Neural cell (in vitro differentiated cells): ENCODE measurements at regions not wholly inside any gene's neighbourhood (a gene's known extent, or its start where the extent isn't known, plus 50 kb on each side); places are given as distances from the start of the nearest gene placed in this dataset.

Source experiments
- H2AFZ ChIP-seq: fragments of 200-600, 300-800 bp; sonication (generic), shearing (Covaris generic); 2 replicates; pipeline ENCODE4 v1.6.0; 2014; ENCODE audit warnings: low read depth, mild to moderate bottlenecking, antibody characterized with exemption, low read length, moderate library complexity
- H3F3A ChIP-seq: fragments of 200-600 bp; shearing (Covaris generic); 2 replicates; pipeline ENCODE4 v1.6.1; 2016; ENCODE audit warnings: mild to moderate bottlenecking, moderate library complexity, mixed read lengths, antibody characterized with exemption, low read length; ENCODE audit not compliant: insufficient read depth, poor library complexity, severe bottlenecking
- H3K27ac ChIP-seq: fragments of 200-600, 300-800 bp; sonication (generic), shearing (Covaris generic); 2 replicates; pipeline ENCODE4 v1.5.1; 2014; ENCODE audit warnings: mild to moderate bottlenecking, low read length, moderate library complexity
- H3K27me3 ChIP-seq: fragments of 300-800, 200-600 bp; sonication (generic), shearing (Covaris generic); 2 replicates; pipeline ENCODE4 v1.6.0; 2014; ENCODE audit warnings: mild to moderate bottlenecking, low read depth, low read length, moderate library complexity; ENCODE audit not compliant: insufficient read depth
- H3K36me3 ChIP-seq: fragments of 300-800, 200-600 bp; sonication (generic), shearing (Covaris generic); 2 replicates; pipeline ENCODE4 v1.5.1; 2014; ENCODE audit warnings: mild to moderate bottlenecking, antibody characterized with exemption, low read length, moderate library complexity; ENCODE audit not compliant: insufficient read depth
- H3K4me2 ChIP-seq: fragments of 300-800, 200-600 bp; sonication (generic), shearing (Covaris generic); 2 replicates; pipeline ENCODE4 v1.6.0; 2014; ENCODE audit warnings: mild to moderate bottlenecking, low read length
- H3K4me3 ChIP-seq: fragments of 300-800, 200-600 bp; sonication (generic), shearing (Covaris generic); 2 replicates; pipeline ENCODE4 v1.5.1; 2014; ENCODE audit warnings: mild to moderate bottlenecking, low read length, moderate library complexity
- H3K79me2 ChIP-seq: fragments of 200-600 bp; shearing (Covaris generic); replicated peaks from 2 replicates; pipeline ENCODE4 v1.6.0; 2014; ENCODE audit warnings: mild to moderate bottlenecking, low read length, moderate library complexity; ENCODE audit not compliant: insufficient read depth
- H3K9ac ChIP-seq: fragments of 300-800, 200-600 bp; sonication (generic), shearing (Covaris generic); 2 replicates; pipeline ENCODE4 v1.6.1; 2016; ENCODE audit warnings: mild to moderate bottlenecking, low read length, mixed read lengths
- H3K9me2 ChIP-seq: fragments of 200-600 bp; shearing (Covaris generic); 2 replicates; pipeline ENCODE4 v1.6.1; 2016; ENCODE audit warnings: mild to moderate bottlenecking, low read length, mixed read lengths; ENCODE audit not compliant: insufficient read depth
- H3K9me3 ChIP-seq: fragments of 200-600, 300-800 bp; sonication (generic), shearing (Covaris generic); 2 replicates; pipeline ENCODE4 v1.6.1; 2016; ENCODE audit warnings: mild to moderate bottlenecking, mixed run types, low read length, moderate library complexity, mixed read lengths
- H4K20me1 ChIP-seq: fragments of 200-600 bp; shearing (Covaris generic); 2 replicates; pipeline ENCODE4 v1.6.1; 2016; ENCODE audit warnings: mild to moderate bottlenecking, mixed run types; ENCODE audit not compliant: insufficient read depth
- EP300 ChIP-seq: fragments of 450-650 bp; conservative IDR thresholded peaks from 2 replicates; pipeline ENCODE4 v1.6.1; 2014; ENCODE audit warnings: antibody characterized with exemption, mild to moderate bottlenecking, moderate library complexity; ENCODE audit not compliant: poor library complexity, severe bottlenecking
- EZH2 ChIP-seq: fragments of 200-600, 300-800 bp; shearing (Covaris generic), sonication (generic); IDR thresholded peaks from 2 replicates; pipeline ENCODE4 v1.6.1; 2014; ENCODE audit warnings: antibody characterized with exemption, low read length, borderline replicate concordance, mild to moderate bottlenecking; ENCODE audit not compliant: insufficient read depth, poor library complexity, severe bottlenecking
- MXI1 ChIP-seq: fragments of 450-650 bp; conservative IDR thresholded peaks from 2 replicates; pipeline ENCODE4 v1.6.1; 2014; ENCODE audit warnings: antibody characterized with exemption, mild to moderate bottlenecking; ENCODE audit not compliant: poor library complexity, severe bottlenecking
- POLR2AphosphoS5 ChIP-seq: IDR thresholded peaks from 2 replicates; pipeline ENCODE4 v1.6.1; 2012
- RAD21 ChIP-seq: fragments of 450-650 bp; conservative IDR thresholded peaks from 2 replicates; pipeline ENCODE4 v1.6.1; 2014; ENCODE audit warnings: antibody characterized with exemption, mild to moderate bottlenecking, moderate library complexity
- SMC3 ChIP-seq: fragments of 450-650 bp; conservative IDR thresholded peaks from 2 replicates; pipeline ENCODE4 v1.6.1; 2014; ENCODE audit warnings: antibody characterized with exemption, mild to moderate bottlenecking, moderate library complexity; ENCODE audit not compliant: poor library complexity
- TAF1 ChIP-seq: IDR thresholded peaks from 2 replicates; pipeline ENCODE4 v1.6.1; 2012; ENCODE audit warnings: low read depth
- TF ChIP-seq, protein P1 (sequence below): IDR thresholded peaks from 2 replicates; pipeline ENCODE4 v1.6.1; 2012; ENCODE audit warnings: borderline replicate concordance
- TF ChIP-seq, protein P2 (sequence below): fragments of 450-650 bp; IDR thresholded peaks from 2 replicates; pipeline ENCODE4 v1.5.1; 2014; ENCODE audit warnings: antibody characterized with exemption, mild to moderate bottlenecking, moderate library complexity; ENCODE audit not compliant: poor library complexity, severe bottlenecking

DNA sequence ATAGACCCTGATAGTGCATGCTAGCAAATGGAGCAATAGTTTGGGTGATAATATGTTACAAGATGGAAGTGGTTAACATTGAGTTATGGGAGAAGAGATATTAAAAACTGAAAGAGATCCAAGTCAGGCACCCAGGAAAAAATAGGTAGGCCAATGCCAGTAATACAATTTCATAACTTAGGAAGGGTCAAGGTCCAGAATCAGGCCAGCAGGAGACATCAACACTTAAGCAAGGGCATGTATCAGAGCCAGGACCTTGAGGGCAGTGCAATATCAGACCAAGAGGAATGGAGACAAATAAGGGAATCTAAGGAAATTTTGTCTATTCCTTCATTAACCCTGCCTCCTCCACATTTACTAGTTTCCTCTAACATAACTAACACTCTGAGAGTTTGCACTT lies 124.1 kb upstream of the NYAP2 start:
- H3K9me3 ChIP-seq: no peaks in the 10 kb centered on the region
- H3K9ac ChIP-seq: no peak overlapping the region
- H3K4me3 ChIP-seq: no peak overlapping the region
- H3F3A ChIP-seq: no peaks in the 10 kb centered on the region
- TF ChIP-seq TAF1: no peak
- TF ChIP-seq, protein P1, sequence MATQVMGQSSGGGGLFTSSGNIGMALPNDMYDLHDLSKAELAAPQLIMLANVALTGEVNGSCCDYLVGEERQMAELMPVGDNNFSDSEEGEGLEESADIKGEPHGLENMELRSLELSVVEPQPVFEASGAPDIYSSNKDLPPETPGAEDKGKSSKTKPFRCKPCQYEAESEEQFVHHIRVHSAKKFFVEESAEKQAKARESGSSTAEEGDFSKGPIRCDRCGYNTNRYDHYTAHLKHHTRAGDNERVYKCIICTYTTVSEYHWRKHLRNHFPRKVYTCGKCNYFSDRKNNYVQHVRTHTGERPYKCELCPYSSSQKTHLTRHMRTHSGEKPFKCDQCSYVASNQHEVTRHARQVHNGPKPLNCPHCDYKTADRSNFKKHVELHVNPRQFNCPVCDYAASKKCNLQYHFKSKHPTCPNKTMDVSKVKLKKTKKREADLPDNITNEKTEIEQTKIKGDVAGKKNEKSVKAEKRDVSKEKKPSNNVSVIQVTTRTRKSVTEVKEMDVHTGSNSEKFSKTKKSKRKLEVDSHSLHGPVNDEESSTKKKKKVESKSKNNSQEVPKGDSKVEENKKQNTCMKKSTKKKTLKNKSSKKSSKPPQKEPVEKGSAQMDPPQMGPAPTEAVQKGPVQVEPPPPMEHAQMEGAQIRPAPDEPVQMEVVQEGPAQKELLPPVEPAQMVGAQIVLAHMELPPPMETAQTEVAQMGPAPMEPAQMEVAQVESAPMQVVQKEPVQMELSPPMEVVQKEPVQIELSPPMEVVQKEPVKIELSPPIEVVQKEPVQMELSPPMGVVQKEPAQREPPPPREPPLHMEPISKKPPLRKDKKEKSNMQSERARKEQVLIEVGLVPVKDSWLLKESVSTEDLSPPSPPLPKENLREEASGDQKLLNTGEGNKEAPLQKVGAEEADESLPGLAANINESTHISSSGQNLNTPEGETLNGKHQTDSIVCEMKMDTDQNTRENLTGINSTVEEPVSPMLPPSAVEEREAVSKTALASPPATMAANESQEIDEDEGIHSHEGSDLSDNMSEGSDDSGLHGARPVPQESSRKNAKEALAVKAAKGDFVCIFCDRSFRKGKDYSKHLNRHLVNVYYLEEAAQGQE: no peak
- TF ChIP-seq, protein P2, sequence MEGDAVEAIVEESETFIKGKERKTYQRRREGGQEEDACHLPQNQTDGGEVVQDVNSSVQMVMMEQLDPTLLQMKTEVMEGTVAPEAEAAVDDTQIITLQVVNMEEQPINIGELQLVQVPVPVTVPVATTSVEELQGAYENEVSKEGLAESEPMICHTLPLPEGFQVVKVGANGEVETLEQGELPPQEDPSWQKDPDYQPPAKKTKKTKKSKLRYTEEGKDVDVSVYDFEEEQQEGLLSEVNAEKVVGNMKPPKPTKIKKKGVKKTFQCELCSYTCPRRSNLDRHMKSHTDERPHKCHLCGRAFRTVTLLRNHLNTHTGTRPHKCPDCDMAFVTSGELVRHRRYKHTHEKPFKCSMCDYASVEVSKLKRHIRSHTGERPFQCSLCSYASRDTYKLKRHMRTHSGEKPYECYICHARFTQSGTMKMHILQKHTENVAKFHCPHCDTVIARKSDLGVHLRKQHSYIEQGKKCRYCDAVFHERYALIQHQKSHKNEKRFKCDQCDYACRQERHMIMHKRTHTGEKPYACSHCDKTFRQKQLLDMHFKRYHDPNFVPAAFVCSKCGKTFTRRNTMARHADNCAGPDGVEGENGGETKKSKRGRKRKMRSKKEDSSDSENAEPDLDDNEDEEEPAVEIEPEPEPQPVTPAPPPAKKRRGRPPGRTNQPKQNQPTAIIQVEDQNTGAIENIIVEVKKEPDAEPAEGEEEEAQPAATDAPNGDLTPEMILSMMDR: no peak
- TF ChIP-seq EZH2: no peak
- no peak for TF ChIP-seq EP300
- TF ChIP-seq RAD21: no peak
- no peak for TF ChIP-seq POLR2AphosphoS5
- TF ChIP-seq MXI1: no peak
- no peak for TF ChIP-seq SMC3
- no peaks in the 10 kb centered on the region for H3K9me2 ChIP-seq
- no peaks in the 10 kb centered on the region for H3K79me2 ChIP-seq
- no peak overlapping the region for H3K4me2 ChIP-seq
- no peaks in the 10 kb centered on the region for H4K20me1 ChIP-seq
- no peak overlapping the region for H3K27ac ChIP-seq
- no peaks in the 10 kb centered on the region for H3K36me3 ChIP-seq
- H3K27me3 ChIP-seq: no peaks in the 10 kb centered on the region
- H2AFZ ChIP-seq: no peak overlapping the region

DNA sequence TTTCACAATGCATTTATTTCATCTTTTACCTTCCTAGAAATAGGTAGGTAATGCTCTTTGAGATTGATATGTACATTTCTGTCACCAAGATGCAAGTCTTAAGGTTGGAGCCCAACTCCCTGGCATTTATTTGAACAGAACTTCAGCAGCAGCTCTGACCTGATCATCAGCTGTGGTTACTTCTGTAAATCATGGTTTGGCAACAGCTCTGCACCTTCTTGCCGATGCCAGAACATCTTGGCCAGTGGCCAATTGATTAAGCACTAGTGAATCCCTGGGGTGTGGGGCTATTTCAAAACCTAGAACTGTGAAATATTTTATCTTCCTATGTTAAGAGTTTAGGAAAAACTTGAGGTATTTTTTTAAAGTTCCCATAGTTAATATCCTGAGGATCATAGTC lies 124.8 kb upstream of the NYAP2 start:
- no peaks in the 10 kb centered on the region for H3F3A ChIP-seq
- H2AFZ ChIP-seq: no peak overlapping the region
- no peaks in the 10 kb centered on the region for H3K36me3 ChIP-seq
- H3K9me3 ChIP-seq: no peaks in the 10 kb centered on the region
- no peaks in the 10 kb centered on the region for H3K79me2 ChIP-seq
- TF ChIP-seq MXI1: no peak
- no peak for TF ChIP-seq TAF1
- no peak for TF ChIP-seq EP300
- H3K27ac ChIP-seq: no peak overlapping the region
- H3K4me2 ChIP-seq: no peak overlapping the region
- no peak overlapping the region for H3K9ac ChIP-seq
- no peaks in the 10 kb centered on the region for H4K20me1 ChIP-seq
- no peaks in the 10 kb centered on the region for H3K27me3 ChIP-seq
- no peaks in the 10 kb centered on the region for H3K9me2 ChIP-seq
- no peak overlapping the region for H3K4me3 ChIP-seq

DNA sequence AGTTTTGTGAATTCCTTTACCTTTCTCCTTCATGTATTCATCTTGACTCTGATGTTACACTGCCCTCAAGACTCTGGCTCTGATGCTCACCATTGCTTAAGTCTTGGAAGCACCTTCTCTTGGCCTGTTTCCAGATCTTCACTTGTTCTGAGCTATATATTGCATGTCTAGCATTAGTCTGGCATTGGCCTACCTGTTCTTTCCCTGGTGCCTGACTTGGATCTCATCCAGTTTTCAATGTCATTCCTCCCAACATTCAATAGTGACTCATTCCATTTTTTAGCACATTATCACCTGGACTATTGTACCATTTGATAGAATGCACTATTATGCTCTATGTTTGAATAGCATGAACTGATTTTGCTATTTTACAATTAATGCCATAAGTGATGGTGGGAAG lies 127.3 kb upstream of the NYAP2 start:
- Histone ChIP-seq H3K9ac (no peak overlapping the region), H3F3A (no peaks in the 10 kb centered on the region), H4K20me1 (no peaks in the 10 kb centered on the region), H3K9me3 (no peaks in the 10 kb centered on the region), H3K27ac (no peak overlapping the region), H3K79me2 (no peaks in the 10 kb centered on the region), H3K27me3 (no peaks in the 10 kb centered on the region), H3K4me2 (no peak overlapping the region), H3K4me3 (no peak overlapping the region), H3K36me3 (no peaks in the 10 kb centered on the region), H3K9me2 (no peaks in the 10 kb centered on the region), H2AFZ (no peak overlapping the region)
- TF ChIP-seq, protein P2: no peak
- TF ChIP-seq EP300 (no peak), MXI1 (no peak), RAD21 (no peak), TAF1 (no peak)
- TF ChIP-seq, protein P1: no peak
